ENCODE measurements at regions not wholly inside any gene's neighbourhood (a gene's known extent, or its start where the extent isn't known, plus 50 kb on each side); places are given as distances from the start of the nearest gene placed in this dataset.

GRCh38 chr2:129422028-129422427 is 557.4 kb upstream of the RAB6C start:
- Histone ChIP-seq H3K27me3 (no peaks in the 10 kb centered on the region), H3K27ac (no peak overlapping the region), H3K9me3 (no peaks in the 10 kb centered on the region), H3K4me3 (ENCODE audit: low read depth in 1 of 2, low read length in 1 of 2) (no peak overlapping the region), H3K4me1 (ENCODE audit: control insufficient read depth in 1 of 2, insufficient read depth in 1 of 2, low read depth in 1 of 2, low read length in 1 of 2) (no peaks in the 10 kb centered on the region), H3K36me3 (no peaks in the 10 kb centered on the region)
- no peak for TF ChIP-seq CTCF (IDR thresholded peaks at IDR 0.05)

- no peak for TF ChIP-seq CTCF (IDR thresholded peaks at IDR 0.05)
- Histone ChIP-seq H3K36me3 (no peaks in the 10 kb centered on the region), H3K4me3 (ENCODE audit: low read depth in 1 of 2, low read length in 1 of 2) (no peak overlapping the region), H3K4me1 (ENCODE audit: control insufficient read depth in 1 of 2, insufficient read depth in 1 of 2, low read depth in 1 of 2, low read length in 1 of 2) (no peaks in the 10 kb centered on the region), H3K27me3 (no peaks in the 10 kb centered on the region), H3K27ac (no peak overlapping the region), H3K9me3 (no peaks in the 10 kb centered on the region)
These were observed 551.3 kb upstream of the RAB6C start for GRCh38 chr2:129428086-129428660.

GRCh38 chr2:129430911-129431310 is 548.6 kb upstream of the RAB6C start:
- Histone ChIP-seq H3K27me3 (no peaks in the 10 kb centered on the region), H3K27ac (no peak overlapping the region), H3K9me3 (no peaks in the 10 kb centered on the region), H3K4me3 (ENCODE audit: low read depth in 1 of 2, low read length in 1 of 2) (no peak overlapping the region), H3K4me1 (ENCODE audit: control insufficient read depth in 1 of 2, insufficient read depth in 1 of 2, low read depth in 1 of 2, low read length in 1 of 2) (no peaks in the 10 kb centered on the region), H3K36me3 (no peaks in the 10 kb centered on the region)
- no peak for TF ChIP-seq CTCF (IDR thresholded peaks at IDR 0.05)

- Histone ChIP-seq H3K27me3 (no peaks in the 10 kb centered on the region), H3K27ac (no peak overlapping the region)
- TF ChIP-seq CTCF (IDR thresholded peaks at IDR 0.05) = no peak
These were observed 547.6 kb upstream of the RAB6C start for GRCh38 chr2:129431881-129432280.

GRCh38 chr2:129436809-129437208 is 542.7 kb upstream of the RAB6C start:
- no peak for TF ChIP-seq CTCF (IDR thresholded peaks at IDR 0.05)
- no peaks in the 10 kb centered on the region for H3K9me3 ChIP-seq
- no peak overlapping the region for H3K27ac ChIP-seq
- H3K4me1 ChIP-seq (ENCODE audit: control insufficient read depth in 1 of 2, insufficient read depth in 1 of 2, low read depth in 1 of 2, low read length in 1 of 2) = no peaks in the 10 kb centered on the region
- H3K4me3 ChIP-seq (ENCODE audit: low read depth in 1 of 2, low read length in 1 of 2) = no peak overlapping the region
- no peaks in the 10 kb centered on the region for H3K27me3 ChIP-seq
- H3K36me3 ChIP-seq = no peaks in the 10 kb centered on the region

More at GRCh38 chr2:129431881-129432280, 547.6 kb upstream of the RAB6C start:
- Histone ChIP-seq H3K36me3 (no peaks in the 10 kb centered on the region), H3K4me3 (ENCODE audit: low read depth in 1 of 2, low read length in 1 of 2) (no peak overlapping the region), H3K9me3 (no peaks in the 10 kb centered on the region), H3K4me1 (ENCODE audit: control insufficient read depth in 1 of 2, insufficient read depth in 1 of 2, low read depth in 1 of 2, low read length in 1 of 2) (no peaks in the 10 kb centered on the region)

GRCh38 chr2:129437725-129438124 is 541.7 kb upstream of the RAB6C start:
- no peaks in the 10 kb centered on the region for H3K4me1 ChIP-seq (ENCODE audit: control insufficient read depth in 1 of 2, insufficient read depth in 1 of 2, low read depth in 1 of 2, low read length in 1 of 2)
- H3K27me3 ChIP-seq = no peaks in the 10 kb centered on the region
- H3K27ac ChIP-seq = no peak overlapping the region
- TF ChIP-seq CTCF (IDR thresholded peaks at IDR 0.05) = no peak
- no peak overlapping the region for H3K4me3 ChIP-seq (ENCODE audit: low read depth in 1 of 2, low read length in 1 of 2)
- H3K9me3 ChIP-seq = no peaks in the 10 kb centered on the region
- H3K36me3 ChIP-seq = no peaks in the 10 kb centered on the region
